GM23248 (cell line): ENCODE measurements at regions not wholly inside any gene's neighbourhood (a gene's known extent, or its start where the extent isn't known, plus 50 kb on each side); places are given as distances from the start of the nearest gene placed in this dataset.

Experiments used
- EZH2 ChIP-seq: fragments of 200-600 bp; sonication (generic); IDR thresholded peaks from 2 replicates; pipeline ENCODE4 v1.6.1; 2018; ENCODE audit warnings: antibody characterized with exemption, mild to moderate bottlenecking; ENCODE audit not compliant: insufficient read depth, poor library complexity, severe bottlenecking
- EZH2phosphoT487 ChIP-seq: fragments of 200-600 bp; sonication (generic); IDR thresholded peaks from 2 replicates; pipeline ENCODE4 v1.6.1; 2018; ENCODE audit warnings: antibody characterized with exemption, moderate library complexity, mild to moderate bottlenecking, low read depth; ENCODE audit not compliant: insufficient read depth

GRCh38 chr2:118502106-118502505 lies 345.3 kb downstream of the EN1 start:
- no peak for TF ChIP-seq EZH2
- no peak for TF ChIP-seq EZH2phosphoT487
